ENCODE measurements at regions not wholly inside any gene's neighbourhood (a gene's known extent, or its start where the extent isn't known, plus 50 kb on each side); places are given as distances from the start of the nearest gene placed in this dataset.

DNA sequence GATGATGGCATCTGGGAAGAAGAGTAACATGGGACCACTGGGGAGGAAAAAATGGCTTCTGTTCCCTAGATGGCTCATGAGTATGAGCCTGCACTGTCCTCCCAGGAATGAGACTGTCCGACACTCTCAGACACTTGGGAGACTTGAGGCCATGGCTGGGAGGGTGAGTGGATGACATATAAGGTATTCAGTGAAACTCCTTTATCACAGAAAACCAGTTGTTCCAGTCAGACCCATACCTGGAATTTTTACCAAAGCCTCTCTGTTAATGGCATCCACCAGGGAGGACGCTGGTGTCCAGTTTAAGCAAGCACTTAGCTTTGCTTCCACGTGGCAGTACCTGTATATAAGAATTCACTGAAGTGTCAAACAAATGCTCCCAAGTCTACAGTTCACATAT lies 116.7 kb upstream of the C10orf90 start:
- Histone ChIP-seq H3K27me3 (ENCODE audit: control insufficient read depth, insufficient read depth) (no peaks in the 10 kb centered on the region), H3K27ac (ENCODE audit: low read length) (no peak overlapping the region), H3K9me3 (ENCODE audit: control insufficient read depth, low read length) (no peaks in the 10 kb centered on the region), H3K4me1 (ENCODE audit: control insufficient read depth, insufficient read depth, low read length) (no peaks in the 10 kb centered on the region), H3K4me3 (ENCODE audit: low read length) (no peak overlapping the region)
- no peak for ATAC-seq
- intact Hi-C loops (cut with DNase I): no loop called here
- WGBS: 84% methylated on average over 3 of the region's 3 CpGs
- DNase-seq: no peak

DNA sequence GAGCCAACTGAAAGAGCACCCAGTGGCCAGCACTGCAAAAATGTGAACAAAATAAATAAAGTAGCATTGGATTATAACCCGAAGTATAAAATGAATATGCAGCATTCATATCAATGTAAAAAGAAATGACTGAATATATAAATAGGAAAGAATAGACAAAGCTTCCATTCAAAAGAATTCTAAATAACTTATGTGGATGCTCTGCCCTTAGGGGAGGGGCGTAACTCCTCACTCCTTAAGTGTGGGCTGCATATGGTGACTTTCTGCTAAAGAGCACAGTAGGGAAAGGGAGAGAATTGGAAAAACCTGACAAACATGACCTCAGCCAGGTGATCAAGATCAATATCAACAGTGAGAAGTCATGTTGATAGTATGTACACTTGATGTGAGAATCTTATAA lies 109.9 kb upstream of the DOCK1 start:
- Histone ChIP-seq H3K4me1 (ENCODE audit: control insufficient read depth, insufficient read depth, low read length) (no peaks in the 10 kb centered on the region), H3K27ac (ENCODE audit: low read length) (no peak overlapping the region), H3K9me3 (ENCODE audit: control insufficient read depth, low read length) (no peaks in the 10 kb centered on the region), H3K4me3 (ENCODE audit: low read length) (no peak overlapping the region), H3K27me3 (ENCODE audit: control insufficient read depth, insufficient read depth) (no peaks in the 10 kb centered on the region)
- ATAC-seq (no peak), DNase-seq (no peak)
- 83% methylated on average over 2 of the region's 2 CpGs for WGBS
- intact Hi-C loops (cut with DNase I): no loop called here

DNA sequence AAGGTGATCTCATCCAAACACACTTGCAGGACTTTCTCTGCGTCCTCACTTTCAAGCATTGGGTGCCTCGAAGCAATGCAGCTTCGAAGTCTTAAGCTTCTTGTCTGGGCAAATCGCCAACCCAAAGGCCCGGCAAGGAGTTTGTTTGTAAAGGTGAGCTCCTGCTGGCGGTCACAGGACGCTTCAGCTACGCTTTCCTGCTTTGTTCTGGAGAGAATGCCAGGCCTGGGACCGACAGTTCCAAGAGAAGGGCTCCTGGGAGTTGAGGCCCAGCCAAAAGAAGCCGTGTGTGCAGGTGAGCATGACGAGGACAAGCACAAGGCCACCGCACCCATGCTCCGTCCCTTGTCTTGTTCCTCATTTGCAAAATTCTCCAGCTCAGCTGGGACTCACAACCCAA lies 106.6 kb upstream of the DOCK1 start:
- no peak for DNase-seq
- 65% methylated on average over 13 of the region's 13 CpGs for WGBS
- Histone ChIP-seq H3K27ac (ENCODE audit: low read length) (no peak overlapping the region), H3K4me3 (ENCODE audit: low read length) (no peak overlapping the region), H3K9me3 (ENCODE audit: control insufficient read depth, low read length) (no peaks in the 10 kb centered on the region), H3K4me1 (ENCODE audit: control insufficient read depth, insufficient read depth, low read length) (no peaks in the 10 kb centered on the region), H3K27me3 (ENCODE audit: control insufficient read depth, insufficient read depth) (no peaks in the 10 kb centered on the region)
- no peak for ATAC-seq
- intact Hi-C loops (cut with DNase I): no loop called here

DNA sequence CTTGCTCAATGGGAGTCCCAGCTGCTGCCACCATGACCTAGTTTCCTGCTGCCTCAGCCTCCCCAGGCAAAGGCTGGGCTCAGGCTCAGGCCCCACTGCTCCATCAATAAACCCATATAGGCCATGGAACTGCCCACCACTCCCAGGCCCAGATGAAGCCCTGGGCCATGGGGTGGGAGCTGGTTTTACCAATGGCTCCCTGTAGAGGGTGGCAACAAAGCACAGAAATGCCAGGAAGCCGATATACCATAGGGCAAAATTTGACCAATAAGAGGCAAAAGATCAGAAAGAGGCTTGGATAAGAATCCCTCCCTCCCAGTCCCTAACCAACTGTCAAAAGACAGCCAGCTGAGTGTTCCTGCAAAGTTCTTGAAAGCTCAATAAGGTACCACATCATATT lies 101.8 kb upstream of the DOCK1 start:
- ATAC-seq: no peak
- Histone ChIP-seq H3K4me1 (ENCODE audit: control insufficient read depth, insufficient read depth, low read length) (no peaks in the 10 kb centered on the region), H3K27me3 (ENCODE audit: control insufficient read depth, insufficient read depth) (no peaks in the 10 kb centered on the region)

DNA sequence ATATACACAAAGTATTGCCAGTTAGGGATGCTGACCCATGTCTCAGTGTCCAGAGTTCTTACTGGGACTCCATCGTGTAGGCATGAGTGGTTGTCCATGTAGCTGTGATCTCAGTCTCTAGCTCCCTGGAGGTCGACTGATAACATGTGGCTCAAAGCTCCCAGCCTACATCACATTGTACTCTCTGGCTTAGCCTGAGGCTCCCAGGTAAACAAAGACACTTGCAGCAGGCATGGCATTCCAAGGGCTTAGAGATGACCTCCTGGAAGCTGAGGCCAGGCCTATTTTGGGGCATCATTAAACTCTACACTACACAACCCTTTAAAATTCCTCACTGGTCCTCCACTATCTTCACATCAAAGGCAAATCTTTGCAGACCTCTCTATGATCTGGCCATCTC lies 100.8 kb upstream of the DOCK1 start:
- intact Hi-C loops (cut with DNase I): no loop called here
- 68% methylated on average over 2 of the region's 2 CpGs for WGBS

More for the DNA sequence above, 101.8 kb upstream of the DOCK1 start:
- DNase-seq: no peak
- intact Hi-C loops (cut with DNase I): no loop called here
- Histone ChIP-seq H3K4me3 (ENCODE audit: low read length) (no peak overlapping the region), H3K9me3 (ENCODE audit: control insufficient read depth, low read length) (no peaks in the 10 kb centered on the region), H3K27ac (ENCODE audit: low read length) (no peak overlapping the region)
- WGBS: 80% methylated on average over 1 of the region's 1 CpG

DNA sequence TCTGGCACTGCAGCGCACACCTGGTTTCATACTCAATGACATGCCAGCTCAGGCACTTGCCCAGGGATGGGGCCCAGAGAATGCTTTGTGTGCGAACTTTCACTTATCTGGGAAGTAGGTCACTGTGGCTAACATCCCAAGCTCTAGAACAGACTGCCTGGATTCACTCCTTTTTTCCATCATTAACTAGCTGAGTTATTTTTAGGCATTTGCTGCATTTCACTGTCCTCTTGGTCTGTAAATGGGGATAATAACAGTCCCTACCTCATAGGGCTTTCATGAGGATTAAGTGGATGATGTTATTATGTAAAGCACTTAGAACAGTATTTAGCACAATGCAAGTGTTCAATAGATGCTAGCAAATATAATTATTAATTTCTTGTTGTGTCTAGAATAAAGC lies 98.7 kb upstream of the DOCK1 start:
- Histone ChIP-seq H3K27me3 (ENCODE audit: control insufficient read depth, insufficient read depth) (no peaks in the 10 kb centered on the region), H3K9me3 (ENCODE audit: control insufficient read depth, low read length) (no peaks in the 10 kb centered on the region), H3K27ac (ENCODE audit: low read length) (no peak overlapping the region), H3K4me1 (ENCODE audit: control insufficient read depth, insufficient read depth, low read length) (no peaks in the 10 kb centered on the region), H3K4me3 (ENCODE audit: low read length) (no peak overlapping the region)
- intact Hi-C loops (cut with DNase I): no loop called here
- DNase-seq: no peak
- 87% methylated on average over 2 of the region's 2 CpGs for WGBS
- no peak for ATAC-seq

More for the DNA sequence above, 100.8 kb upstream of the DOCK1 start:
- Histone ChIP-seq H3K9me3 (ENCODE audit: control insufficient read depth, low read length) (no peaks in the 10 kb centered on the region), H3K27ac (ENCODE audit: low read length) (no peak overlapping the region), H3K27me3 (ENCODE audit: control insufficient read depth, insufficient read depth) (no peaks in the 10 kb centered on the region), H3K4me1 (ENCODE audit: control insufficient read depth, insufficient read depth, low read length) (no peaks in the 10 kb centered on the region), H3K4me3 (ENCODE audit: low read length) (no peak overlapping the region)
- no peak for DNase-seq
- ATAC-seq: no peak

DNA sequence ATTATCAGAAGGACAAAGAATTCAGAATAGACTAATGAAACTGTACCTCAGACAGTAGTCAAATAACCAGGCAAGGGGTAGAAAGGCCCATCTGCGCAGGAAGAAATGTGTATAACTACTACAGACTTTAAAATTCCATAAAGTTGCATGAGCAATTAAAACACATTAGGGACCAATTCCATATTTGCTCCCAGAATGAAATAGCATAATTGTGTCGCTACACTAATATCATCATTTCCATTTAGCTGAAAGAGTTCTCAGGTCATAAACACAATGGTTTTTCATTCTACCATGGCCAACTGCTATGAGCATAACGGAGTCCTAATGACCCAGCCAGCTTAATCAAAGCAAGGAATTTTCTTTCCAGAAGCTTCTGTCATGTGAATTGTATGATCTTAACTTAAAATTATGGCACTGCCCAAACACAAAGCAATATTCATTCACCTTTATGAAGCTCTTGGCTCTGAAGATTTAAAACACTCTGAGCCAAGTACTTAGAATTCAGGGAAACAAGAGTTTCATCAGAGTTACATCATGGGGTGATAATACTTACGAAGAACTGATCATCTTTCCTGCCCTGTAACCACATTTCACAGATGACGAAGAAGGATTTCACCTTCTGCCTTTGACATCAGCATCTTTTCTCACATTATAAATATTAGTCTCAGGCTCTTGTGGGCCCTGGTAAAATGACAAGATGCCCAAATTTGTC lies 98.1 kb upstream of the DOCK1 start:
- H3K4me1 ChIP-seq (ENCODE audit: control insufficient read depth, insufficient read depth, low read length): no peaks in the 10 kb centered on the region
- intact Hi-C loops (cut with DNase I): no loop called here
- no peak overlapping the region for H3K27ac ChIP-seq (ENCODE audit: low read length)
- 80% methylated on average over 5 of the region's 5 CpGs for WGBS
- ATAC-seq: no peak
- DNase-seq: no peak
- H3K4me3 ChIP-seq (ENCODE audit: low read length): no peak overlapping the region
- H3K27me3 ChIP-seq (ENCODE audit: control insufficient read depth, insufficient read depth): no peaks in the 10 kb centered on the region
- no peaks in the 10 kb centered on the region for H3K9me3 ChIP-seq (ENCODE audit: control insufficient read depth, low read length)

DNA sequence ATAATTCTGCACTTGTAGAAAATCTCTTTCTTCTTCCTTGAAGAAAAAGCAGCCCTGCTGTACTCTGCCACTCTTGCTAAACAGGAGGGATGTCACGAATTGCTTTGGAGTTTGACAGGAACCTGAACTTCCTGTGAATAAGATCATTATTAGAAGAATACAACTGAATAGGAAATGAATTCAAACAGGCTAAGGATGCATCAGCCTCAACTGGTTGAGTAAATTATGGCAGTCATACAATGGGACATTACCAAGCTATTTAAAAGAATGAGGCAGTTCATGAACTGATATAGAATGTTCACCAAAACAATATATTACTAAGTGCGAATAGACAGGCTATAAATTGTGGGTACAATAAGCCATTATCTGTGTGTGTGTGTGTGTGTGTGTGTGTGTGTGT lies 97.1 kb upstream of the DOCK1 start:
- intact Hi-C loops (cut with DNase I): no loop called here

DNA sequence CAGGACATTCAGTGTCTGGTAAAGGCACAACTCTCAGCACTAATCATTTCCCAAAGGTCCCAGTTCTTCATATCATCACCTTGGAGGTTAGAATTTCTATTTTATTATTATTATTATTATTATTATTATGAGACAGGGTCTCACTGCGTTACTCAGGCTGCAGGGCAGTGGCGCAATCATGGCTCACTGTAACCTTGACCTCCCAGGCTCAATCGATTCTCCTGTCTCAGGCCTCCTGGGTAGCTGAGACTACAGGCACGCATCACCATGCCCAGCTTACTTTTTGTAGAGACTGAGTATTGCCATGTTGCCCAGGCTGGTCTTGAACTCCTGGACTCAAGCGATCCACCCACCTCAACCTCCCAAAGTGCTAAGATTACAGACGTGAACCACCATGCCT lies 91.8 kb upstream of the DOCK1 start:
- H3K27ac ChIP-seq (ENCODE audit: low read length): no peak overlapping the region
- H3K9me3 ChIP-seq (ENCODE audit: control insufficient read depth, low read length): no peaks in the 10 kb centered on the region
- WGBS: 89% methylated on average over 6 of the region's 6 CpGs
- DNase-seq: no peak
- intact Hi-C loops (cut with DNase I): no loop called here
- no peak for ATAC-seq
- no peak overlapping the region for H3K4me3 ChIP-seq (ENCODE audit: low read length)
- H3K4me1 ChIP-seq (ENCODE audit: control insufficient read depth, insufficient read depth, low read length): no peaks in the 10 kb centered on the region
- no peaks in the 10 kb centered on the region for H3K27me3 ChIP-seq (ENCODE audit: control insufficient read depth, insufficient read depth)

More for the DNA sequence above, 97.1 kb upstream of the DOCK1 start:
- Histone ChIP-seq H3K4me3 (ENCODE audit: low read length) (no peak overlapping the region), H3K27me3 (ENCODE audit: control insufficient read depth, insufficient read depth) (no peaks in the 10 kb centered on the region), H3K27ac (ENCODE audit: low read length) (no peak overlapping the region), H3K4me1 (ENCODE audit: control insufficient read depth, insufficient read depth, low read length) (no peaks in the 10 kb centered on the region), H3K9me3 (ENCODE audit: control insufficient read depth, low read length) (no peaks in the 10 kb centered on the region)
- 36% methylated on average over 2 of the region's 2 CpGs for WGBS
- DNase-seq (no peak), ATAC-seq (no peak)

DNA sequence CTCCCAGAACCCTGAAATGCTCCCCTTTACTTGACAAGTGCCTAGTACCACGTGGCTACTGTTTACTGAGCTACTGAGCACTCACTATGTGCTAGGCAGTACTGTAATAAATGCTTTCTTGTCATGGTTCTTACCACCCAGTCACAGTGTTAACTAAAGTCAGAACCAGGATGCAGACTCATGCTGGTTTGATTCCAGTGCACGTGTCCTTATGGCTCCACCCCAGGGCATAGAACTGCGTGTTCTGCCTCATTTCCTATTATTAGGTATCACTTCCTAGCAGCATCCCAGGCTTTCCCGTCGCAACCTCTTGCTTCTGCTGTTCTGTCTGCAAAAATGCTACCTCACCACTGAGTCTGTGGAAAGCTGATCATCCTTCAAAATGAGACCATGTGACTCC lies 71.7 kb upstream of the DOCK1 start:
- ATAC-seq (no peak), DNase-seq (no peak)
- Histone ChIP-seq H3K27me3 (ENCODE audit: control insufficient read depth, insufficient read depth) (no peaks in the 10 kb centered on the region), H3K27ac (ENCODE audit: low read length) (no peak overlapping the region), H3K4me1 (ENCODE audit: control insufficient read depth, insufficient read depth, low read length) (no peaks in the 10 kb centered on the region), H3K4me3 (ENCODE audit: low read length) (no peak overlapping the region), H3K9me3 (ENCODE audit: control insufficient read depth, low read length) (peaks cover 2% of the 10 kb centered on the region)
- WGBS: 53% methylated on average over 5 of the region's 5 CpGs
- intact Hi-C loops (cut with DNase I): no loop called here

DNA sequence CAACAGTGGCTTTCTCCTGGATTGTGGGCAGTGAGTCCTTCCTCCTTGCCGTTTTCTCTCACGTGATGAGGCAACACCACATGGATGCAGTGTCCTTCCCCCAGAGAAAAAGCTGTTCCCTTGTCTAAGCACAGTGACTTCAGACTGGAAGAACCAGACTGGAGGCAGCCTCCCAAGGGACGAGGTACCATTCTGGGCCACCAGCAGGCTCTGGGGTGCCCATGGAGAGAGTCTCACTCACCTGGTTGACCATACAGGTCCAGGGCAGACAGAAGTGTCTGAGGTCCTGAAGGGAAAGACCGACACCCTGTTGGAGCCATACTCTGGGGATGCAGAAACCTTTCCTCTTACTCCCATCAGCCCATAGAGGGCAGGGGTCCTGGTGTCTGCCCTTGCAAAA lies 69.2 kb upstream of the DOCK1 start:
- 81% methylated on average over 4 of the region's 4 CpGs for WGBS
- H3K27ac ChIP-seq (ENCODE audit: low read length): no peak overlapping the region
- H3K27me3 ChIP-seq (ENCODE audit: control insufficient read depth, insufficient read depth): no peaks in the 10 kb centered on the region
- DNase-seq: no peak
- intact Hi-C loops (cut with DNase I): no loop called here
- no peak for ATAC-seq
- H3K4me3 ChIP-seq (ENCODE audit: low read length): no peak overlapping the region
- H3K4me1 ChIP-seq (ENCODE audit: control insufficient read depth, insufficient read depth, low read length): no peaks in the 10 kb centered on the region
- peaks cover 2% of the 10 kb centered on the region for H3K9me3 ChIP-seq (ENCODE audit: control insufficient read depth, low read length)

DNA sequence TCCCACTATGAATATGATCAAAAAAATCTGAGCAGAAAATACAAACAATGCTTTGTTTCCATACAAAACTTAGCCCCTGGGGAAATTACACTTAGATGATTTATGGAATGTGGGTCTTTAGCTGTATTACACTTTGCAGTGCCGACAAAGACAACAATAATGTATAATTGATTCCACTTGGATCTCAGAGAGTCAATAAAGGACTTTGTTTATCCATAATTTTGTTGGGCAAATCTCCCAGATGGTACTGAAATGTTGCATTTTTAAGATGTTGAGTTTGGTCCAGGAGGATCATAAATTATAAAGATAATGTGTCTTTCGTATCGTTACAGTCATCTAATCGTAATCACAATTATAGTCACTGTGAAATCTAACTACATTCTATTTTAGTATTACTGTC lies 66.9 kb upstream of the DOCK1 start:
- DNase-seq (no peak), ATAC-seq (no peak)
- Histone ChIP-seq H3K4me3 (ENCODE audit: low read length) (no peak overlapping the region), H3K27me3 (ENCODE audit: control insufficient read depth, insufficient read depth) (no peaks in the 10 kb centered on the region), H3K27ac (ENCODE audit: low read length) (no peak overlapping the region), H3K9me3 (ENCODE audit: control insufficient read depth, low read length) (peaks cover 2% of the 10 kb centered on the region), H3K4me1 (ENCODE audit: control insufficient read depth, insufficient read depth, low read length) (no peaks in the 10 kb centered on the region)
- 70% methylated on average over 4 of the region's 4 CpGs for WGBS
- intact Hi-C loops (cut with DNase I): no loop called here
